ENCODE measurements at regions not wholly inside any gene's neighbourhood (a gene's known extent, or its start where the extent isn't known, plus 50 kb on each side); places are given as distances from the start of the nearest gene placed in this dataset.

DNA sequence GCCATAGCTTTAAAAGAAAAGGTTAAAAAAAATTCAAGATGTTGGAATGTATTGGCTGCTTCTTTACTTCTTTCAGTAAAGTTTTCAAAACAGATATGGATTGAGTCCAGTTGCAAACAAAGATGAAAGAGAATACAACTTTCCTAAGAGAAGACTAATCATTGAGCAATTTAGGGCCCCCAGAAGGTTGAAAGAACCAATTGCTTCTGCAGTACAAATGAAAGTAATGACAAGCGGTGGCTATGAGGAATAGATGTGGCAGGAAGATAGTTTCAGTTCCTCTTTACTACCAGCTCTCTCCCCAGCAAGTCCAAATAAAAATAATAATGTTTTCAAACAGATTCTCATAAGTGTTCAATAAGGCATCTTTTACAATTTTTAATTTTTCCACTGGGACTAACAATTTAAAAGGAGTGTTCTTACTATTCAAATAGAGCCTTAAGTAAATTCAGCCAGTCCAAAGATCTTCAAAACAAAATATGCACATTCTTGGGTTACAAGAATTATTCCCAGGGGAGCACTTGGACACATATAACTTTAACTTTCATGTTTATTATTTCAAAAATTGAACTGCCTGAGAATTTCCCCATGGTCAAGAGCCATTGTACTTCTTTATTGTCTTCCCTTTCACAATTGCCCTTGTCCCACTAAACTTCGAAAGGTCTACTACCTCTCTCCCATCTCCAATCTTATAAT lies 62.3 kb upstream of the PPP1R12A start:
- WGBS (ENCODE audit: insufficient coverage, insufficient replicate concordance, low lambda C conversion rate, missing lambda C conversion rate) = 45% methylated on average over 2 of the region's 2 CpGs
- intact Hi-C loops (cut with micrococcal nuclease; ENCODE audit: unreplicated experiment) = loop anchor here (5.0 kb wide), 1 partner anchor 180 kb away; no protein-coding TSS in a partner anchor
- TF ChIP-seq, protein P1, sequence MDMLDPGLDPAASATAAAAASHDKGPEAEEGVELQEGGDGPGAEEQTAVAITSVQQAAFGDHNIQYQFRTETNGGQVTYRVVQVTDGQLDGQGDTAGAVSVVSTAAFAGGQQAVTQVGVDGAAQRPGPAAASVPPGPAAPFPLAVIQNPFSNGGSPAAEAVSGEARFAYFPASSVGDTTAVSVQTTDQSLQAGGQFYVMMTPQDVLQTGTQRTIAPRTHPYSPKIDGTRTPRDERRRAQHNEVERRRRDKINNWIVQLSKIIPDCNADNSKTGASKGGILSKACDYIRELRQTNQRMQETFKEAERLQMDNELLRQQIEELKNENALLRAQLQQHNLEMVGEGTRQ (IDR thresholded peaks at IDR 0.05; ENCODE audit: borderline replicate concordance, low read depth, low read length) = no peak
- TF ChIP-seq BCL11A (IDR thresholded peaks at IDR 0.05; ENCODE audit: low read depth, low read length) = peak; percentile 26; the same call in 1 of the 2 replicates
- TF ChIP-seq, protein P2, sequence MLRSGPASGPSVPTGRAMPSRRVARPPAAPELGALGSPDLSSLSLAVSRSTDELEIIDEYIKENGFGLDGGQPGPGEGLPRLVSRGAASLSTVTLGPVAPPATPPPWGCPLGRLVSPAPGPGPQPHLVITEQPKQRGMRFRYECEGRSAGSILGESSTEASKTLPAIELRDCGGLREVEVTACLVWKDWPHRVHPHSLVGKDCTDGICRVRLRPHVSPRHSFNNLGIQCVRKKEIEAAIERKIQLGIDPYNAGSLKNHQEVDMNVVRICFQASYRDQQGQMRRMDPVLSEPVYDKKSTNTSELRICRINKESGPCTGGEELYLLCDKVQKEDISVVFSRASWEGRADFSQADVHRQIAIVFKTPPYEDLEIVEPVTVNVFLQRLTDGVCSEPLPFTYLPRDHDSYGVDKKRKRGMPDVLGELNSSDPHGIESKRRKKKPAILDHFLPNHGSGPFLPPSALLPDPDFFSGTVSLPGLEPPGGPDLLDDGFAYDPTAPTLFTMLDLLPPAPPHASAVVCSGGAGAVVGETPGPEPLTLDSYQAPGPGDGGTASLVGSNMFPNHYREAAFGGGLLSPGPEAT (IDR thresholded peaks at IDR 0.05; ENCODE audit: low read depth) = peak; percentile 64; the same call in 1 of the 2 replicates
- TF ChIP-seq, protein P3, sequence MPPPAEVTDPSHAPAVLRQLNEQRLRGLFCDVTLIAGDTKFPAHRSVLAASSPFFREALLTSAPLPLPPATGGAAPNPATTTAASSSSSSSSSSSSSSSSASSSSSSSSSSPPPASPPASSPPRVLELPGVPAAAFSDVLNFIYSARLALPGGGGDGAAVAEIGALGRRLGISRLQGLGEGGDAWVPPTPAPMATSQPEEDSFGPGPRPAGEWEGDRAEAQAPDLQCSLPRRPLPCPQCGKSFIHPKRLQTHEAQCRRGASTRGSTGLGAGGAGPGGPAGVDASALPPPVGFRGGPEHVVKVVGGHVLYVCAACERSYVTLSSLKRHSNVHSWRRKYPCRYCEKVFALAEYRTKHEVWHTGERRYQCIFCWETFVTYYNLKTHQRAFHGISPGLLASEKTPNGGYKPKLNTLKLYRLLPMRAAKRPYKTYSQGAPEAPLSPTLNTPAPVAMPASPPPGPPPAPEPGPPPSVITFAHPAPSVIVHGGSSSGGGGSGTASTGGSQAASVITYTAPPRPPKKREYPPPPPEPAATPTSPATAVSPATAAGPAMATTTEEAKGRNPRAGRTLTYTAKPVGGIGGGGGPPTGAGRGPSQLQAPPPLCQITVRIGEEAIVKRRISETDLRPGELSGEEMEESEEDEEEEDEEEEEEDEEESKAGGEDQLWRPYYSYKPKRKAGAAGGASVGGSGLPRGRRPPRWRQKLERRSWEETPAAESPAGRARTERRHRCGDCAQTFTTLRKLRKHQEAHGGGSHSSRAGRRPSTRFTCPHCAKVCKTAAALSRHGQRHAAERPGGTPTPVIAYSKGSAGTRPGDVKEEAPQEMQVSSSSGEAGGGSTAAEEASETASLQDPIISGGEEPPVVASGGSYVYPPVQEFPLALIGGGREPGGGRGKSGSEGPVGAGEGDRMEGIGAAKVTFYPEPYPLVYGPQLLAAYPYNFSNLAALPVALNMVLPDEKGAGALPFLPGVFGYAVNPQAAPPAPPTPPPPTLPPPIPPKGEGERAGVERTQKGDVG (CRISPR knock-in tag; IDR thresholded peaks at IDR 0.05) = no peak
- no peak for TF ChIP-seq SIX5 (IDR thresholded peaks at IDR 0.05; ENCODE audit: low read depth, low read length, severe bottlenecking)
- no peak for TF ChIP-seq CREM (IDR thresholded peaks at IDR 0.05; ENCODE audit: low read depth)
- TF ChIP-seq BMI1 (IDR thresholded peaks at IDR 0.05; ENCODE audit: borderline replicate concordance) = peak; percentile 36; the same call in 1 of the 2 replicates
- no peak for TF ChIP-seq NFIC (IDR thresholded peaks at IDR 0.05; ENCODE audit: low read depth, low read length)
- TF ChIP-seq, protein P4, sequence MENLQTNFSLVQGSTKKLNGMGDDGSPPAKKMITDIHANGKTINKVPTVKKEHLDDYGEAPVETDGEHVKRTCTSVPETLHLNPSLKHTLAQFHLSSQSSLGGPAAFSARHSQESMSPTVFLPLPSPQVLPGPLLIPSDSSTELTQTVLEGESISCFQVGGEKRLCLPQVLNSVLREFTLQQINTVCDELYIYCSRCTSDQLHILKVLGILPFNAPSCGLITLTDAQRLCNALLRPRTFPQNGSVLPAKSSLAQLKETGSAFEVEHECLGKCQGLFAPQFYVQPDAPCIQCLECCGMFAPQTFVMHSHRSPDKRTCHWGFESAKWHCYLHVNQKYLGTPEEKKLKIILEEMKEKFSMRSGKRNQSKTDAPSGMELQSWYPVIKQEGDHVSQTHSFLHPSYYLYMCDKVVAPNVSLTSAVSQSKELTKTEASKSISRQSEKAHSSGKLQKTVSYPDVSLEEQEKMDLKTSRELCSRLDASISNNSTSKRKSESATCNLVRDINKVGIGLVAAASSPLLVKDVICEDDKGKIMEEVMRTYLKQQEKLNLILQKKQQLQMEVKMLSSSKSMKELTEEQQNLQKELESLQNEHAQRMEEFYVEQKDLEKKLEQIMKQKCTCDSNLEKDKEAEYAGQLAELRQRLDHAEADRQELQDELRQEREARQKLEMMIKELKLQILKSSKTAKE (IDR thresholded peaks at IDR 0.05; ENCODE audit: low read depth, poor library complexity, severe bottlenecking) = no peak
- peak; percentile 97 for TF ChIP-seq SPI1 (IDR thresholded peaks at IDR 0.05; ENCODE audit: borderline replicate concordance, insufficient read depth, low read depth, low read length)
- TF ChIP-seq EP300 (IDR thresholded peaks at IDR 0.05; ENCODE audit: borderline replicate concordance in 1 of 2, control insufficient read depth in 1 of 2, low read depth in 2 of 2, low read length in 2 of 2) = peak in 1 of 2 experiments; percentile 77; a peak in 1 of 4 replicates
- TF ChIP-seq BHLHE40 (IDR thresholded peaks at IDR 0.05; ENCODE audit: borderline replicate concordance in 1 of 2, low read depth in 2 of 2, low read length in 1 of 2) = no peak
- peak; percentile 80 to 88; a peak in 3 of 4 replicates for TF ChIP-seq IKZF2 (IDR thresholded peaks at IDR 0.05)
- TF ChIP-seq ATF7 (IDR thresholded peaks at IDR 0.05; ENCODE audit: low read depth) = 0 out of 2 replicates have a peak, but pooled peaks have one; percentile 25
- TF ChIP-seq MEF2B (IDR thresholded peaks at IDR 0.05; ENCODE audit: partially characterized antibody, poor library complexity, severe bottlenecking) = peak; percentile 93

More for the DNA sequence above, 62.3 kb upstream of the PPP1R12A start:
- ATAC-seq = peak; percentile 99
- CTCF ChIA-PET = no interaction called here
- Histone ChIP-seq H3K9ac (ENCODE audit: control insufficient read depth, insufficient read depth, low read length) (no peak overlapping the region), H3K4me2 (ENCODE audit: control insufficient read depth, insufficient read depth) (no peak overlapping the region), H3K9me3 (replicated peaks; ENCODE audit: control insufficient read depth, insufficient read depth, low read length) (no peaks in the 10 kb centered on the region), H2AFZ (ENCODE audit: control insufficient read depth, low read depth, low read length) (no peak overlapping the region), H3K4me1 (ENCODE audit: control insufficient read depth, insufficient read depth, low read length) (no peaks in the 10 kb centered on the region), H3K79me2 (ENCODE audit: control insufficient read depth, insufficient read depth, low read length) (no peaks in the 10 kb centered on the region), H3K27ac (ENCODE audit: control insufficient read depth, insufficient read depth) (no peak overlapping the region), H3K36me3 (ENCODE audit: control insufficient read depth in 2 of 2, insufficient read depth in 2 of 2, low read length in 1 of 2) (no peaks in the 10 kb centered on the region), H4K20me1 (ENCODE audit: control insufficient read depth, insufficient read depth) (no peaks in the 10 kb centered on the region), H3K27me3 (replicated peaks in 1 of 2; ENCODE audit: control insufficient read depth in 2 of 2, insufficient read depth in 2 of 2, low read length in 1 of 2) (no peaks in the 10 kb centered on the region), H3K4me3 (no peak overlapping the region)
- SMC1A ChIA-PET (ENCODE audit: uncharacterized antibody, unreplicated experiment) = interaction anchor here (0.8 to 1.3 kb wide), 2 partner anchors 56 to 195 kb away, joined by 3 read pairs; no protein-coding TSS in a partner anchor
- FAIRE-seq = peak; percentile 83
- POLR2A ChIA-PET = no interaction called here
- no TSS peak for BruUV-seq (replicated peaks)
- DNase-seq (ENCODE audit: low read depth, low spot score) = peak; percentile 45
- in situ Hi-C loops (cut with MboI) = no loop called here
- RAD21 ChIA-PET (ENCODE audit: unreplicated experiment) = no interaction called here

All from GM12878 (cell line).